ENCODE measurements at regions not wholly inside any gene's neighbourhood (a gene's known extent, or its start where the extent isn't known, plus 50 kb on each side); places are given as distances from the start of the nearest gene placed in this dataset.

DNA sequence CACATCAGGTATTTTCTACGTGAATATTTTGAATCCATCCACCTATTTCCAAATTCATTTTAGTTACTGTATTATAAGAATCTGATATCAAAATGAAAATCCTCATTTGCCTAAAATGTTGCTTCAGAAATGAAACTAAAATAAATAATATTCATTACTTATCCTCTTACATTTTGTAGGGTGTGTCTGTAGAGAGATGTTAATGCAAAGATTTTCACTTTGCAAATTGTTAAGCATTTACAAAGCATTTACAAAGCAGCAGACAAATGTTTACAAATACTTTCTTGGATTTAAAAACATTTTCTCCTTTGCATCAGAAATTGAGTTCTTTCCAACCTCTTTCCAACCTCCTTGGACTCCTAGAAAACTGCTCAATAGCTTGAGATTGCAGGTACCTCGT lies 360.0 kb upstream of the DCN start:
- H3K4me2 ChIP-seq (ENCODE audit: low read length): no peak overlapping the region
- no peak overlapping the region for H2AFZ ChIP-seq (ENCODE audit: low read length)
- ChIA-PET CTCF (ENCODE audit: unreplicated experiment) (no interaction called here), POLR2A (no interaction called here)
- no peaks in the 10 kb centered on the region for H3K79me2 ChIP-seq (ENCODE audit: insufficient read depth, low read depth, low read length)
- BruUV-seq (replicated peaks): no TSS peak
- no peaks in the 10 kb centered on the region for H3K36me3 ChIP-seq (ENCODE audit: insufficient read depth, low read length)
- DNase-seq (ENCODE audit: low spot score): no peak
- intact Hi-C loops (cut with micrococcal nuclease; ENCODE audit: unreplicated experiment): no loop called here
- H3K9me3 ChIP-seq (ENCODE audit: low read length): no peaks in the 10 kb centered on the region
- TF ChIP-seq EZH2phosphoT487 (IDR thresholded peaks at IDR 0.05; ENCODE audit: borderline replicate concordance, low read depth, low read length): no peak
- TF ChIP-seq, protein P1, sequence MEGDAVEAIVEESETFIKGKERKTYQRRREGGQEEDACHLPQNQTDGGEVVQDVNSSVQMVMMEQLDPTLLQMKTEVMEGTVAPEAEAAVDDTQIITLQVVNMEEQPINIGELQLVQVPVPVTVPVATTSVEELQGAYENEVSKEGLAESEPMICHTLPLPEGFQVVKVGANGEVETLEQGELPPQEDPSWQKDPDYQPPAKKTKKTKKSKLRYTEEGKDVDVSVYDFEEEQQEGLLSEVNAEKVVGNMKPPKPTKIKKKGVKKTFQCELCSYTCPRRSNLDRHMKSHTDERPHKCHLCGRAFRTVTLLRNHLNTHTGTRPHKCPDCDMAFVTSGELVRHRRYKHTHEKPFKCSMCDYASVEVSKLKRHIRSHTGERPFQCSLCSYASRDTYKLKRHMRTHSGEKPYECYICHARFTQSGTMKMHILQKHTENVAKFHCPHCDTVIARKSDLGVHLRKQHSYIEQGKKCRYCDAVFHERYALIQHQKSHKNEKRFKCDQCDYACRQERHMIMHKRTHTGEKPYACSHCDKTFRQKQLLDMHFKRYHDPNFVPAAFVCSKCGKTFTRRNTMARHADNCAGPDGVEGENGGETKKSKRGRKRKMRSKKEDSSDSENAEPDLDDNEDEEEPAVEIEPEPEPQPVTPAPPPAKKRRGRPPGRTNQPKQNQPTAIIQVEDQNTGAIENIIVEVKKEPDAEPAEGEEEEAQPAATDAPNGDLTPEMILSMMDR (conservative IDR thresholded peaks at IDR 0.05; ENCODE audit: low read length): no peak
- no peak overlapping the region for H3K27ac ChIP-seq (ENCODE audit: low read depth, low read length, poor library complexity, severe bottlenecking)
- no peaks in the 10 kb centered on the region for H3K9me2 ChIP-seq (ENCODE audit: insufficient read depth, low read length)
- H3K4me3 ChIP-seq (ENCODE audit: low read depth, low read length, poor library complexity, severe bottlenecking): no peak overlapping the region
- H3K4me1 ChIP-seq (ENCODE audit: insufficient read depth, low read length, poor library complexity, severe bottlenecking): no peaks in the 10 kb centered on the region
- no peaks in the 10 kb centered on the region for H4K20me1 ChIP-seq (ENCODE audit: insufficient read depth, low read length)

DNA sequence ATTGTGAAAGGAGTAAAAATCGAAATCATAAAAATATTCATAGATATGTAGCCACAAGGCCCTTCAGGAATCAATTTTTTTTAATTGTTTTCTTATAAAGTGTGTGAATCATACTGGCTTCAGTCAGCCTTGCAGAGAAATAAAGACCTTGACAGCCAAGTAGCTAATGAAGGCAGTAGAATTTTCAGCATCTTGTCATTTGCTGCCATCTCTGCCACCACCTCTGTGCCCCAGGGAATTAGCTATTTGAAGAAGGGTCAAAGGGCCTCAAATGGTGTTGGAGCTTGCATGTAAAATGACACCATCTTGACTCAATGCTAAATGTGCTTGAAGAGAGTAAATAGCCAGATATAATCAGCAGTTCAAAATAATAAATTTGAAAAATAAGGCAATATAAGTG lies 359.4 kb upstream of the DCN start:
- Histone ChIP-seq H3K4me1 (ENCODE audit: insufficient read depth, low read length, poor library complexity, severe bottlenecking) (no peaks in the 10 kb centered on the region), H4K20me1 (ENCODE audit: insufficient read depth, low read length) (no peaks in the 10 kb centered on the region), H3K9me3 (ENCODE audit: low read length) (no peaks in the 10 kb centered on the region), H3K4me3 (ENCODE audit: low read depth, low read length, poor library complexity, severe bottlenecking) (no peak overlapping the region), H2AFZ (ENCODE audit: low read length) (no peak overlapping the region), H3K9me2 (ENCODE audit: insufficient read depth, low read length) (no peaks in the 10 kb centered on the region), H3K27ac (ENCODE audit: low read depth, low read length, poor library complexity, severe bottlenecking) (no peak overlapping the region), H3K79me2 (ENCODE audit: insufficient read depth, low read depth, low read length) (no peaks in the 10 kb centered on the region), H3K4me2 (ENCODE audit: low read length) (no peak overlapping the region), H3K36me3 (ENCODE audit: insufficient read depth, low read length) (no peaks in the 10 kb centered on the region)
- no TSS peak for BruUV-seq (replicated peaks)
- no peak for TF ChIP-seq EZH2phosphoT487 (IDR thresholded peaks at IDR 0.05; ENCODE audit: borderline replicate concordance, low read depth, low read length)
- TF ChIP-seq, protein P1 (conservative IDR thresholded peaks at IDR 0.05; ENCODE audit: low read length): no peak
- CTCF ChIA-PET (ENCODE audit: unreplicated experiment): no interaction called here
- POLR2A ChIA-PET: no interaction called here
- intact Hi-C loops (cut with micrococcal nuclease; ENCODE audit: unreplicated experiment): no loop called here
- DNase-seq (ENCODE audit: low spot score): no peak

DNA sequence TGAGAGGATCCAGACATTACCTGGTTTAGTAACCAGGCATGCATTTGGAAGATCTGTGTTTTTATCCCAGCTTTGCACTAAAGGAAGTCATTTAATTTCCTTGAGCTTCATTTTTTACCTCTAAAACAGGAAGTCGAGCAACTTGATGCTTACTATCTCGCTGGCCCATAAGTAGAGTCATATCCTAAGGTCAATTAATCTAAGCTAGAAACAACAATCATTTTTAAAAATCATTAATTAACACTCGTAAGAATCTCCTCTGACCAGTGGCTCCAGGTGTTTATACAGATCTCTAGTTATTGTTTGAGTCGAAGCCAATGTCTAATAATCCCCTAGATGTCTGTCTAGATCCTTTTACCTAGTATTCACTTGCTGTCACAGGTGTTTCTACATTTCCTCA lies 355.8 kb upstream of the DCN start:
- BruUV-seq (replicated peaks): no TSS peak
- no peak for DNase-seq (ENCODE audit: low spot score)

More for the DNA sequence above, 355.8 kb upstream of the DCN start:
- no peak for TF ChIP-seq EZH2phosphoT487 (IDR thresholded peaks at IDR 0.05; ENCODE audit: borderline replicate concordance, low read depth, low read length)
- TF ChIP-seq, protein P1 (conservative IDR thresholded peaks at IDR 0.05; ENCODE audit: low read length): no peak
- CTCF ChIA-PET (ENCODE audit: unreplicated experiment): no interaction called here
- no peaks in the 10 kb centered on the region for H3K36me3 ChIP-seq (ENCODE audit: insufficient read depth, low read length)
- no peak overlapping the region for H3K4me3 ChIP-seq (ENCODE audit: low read depth, low read length, poor library complexity, severe bottlenecking)
- H4K20me1 ChIP-seq (ENCODE audit: insufficient read depth, low read length): no peaks in the 10 kb centered on the region
- no peaks in the 10 kb centered on the region for H3K4me1 ChIP-seq (ENCODE audit: insufficient read depth, low read length, poor library complexity, severe bottlenecking)
- intact Hi-C loops (cut with micrococcal nuclease; ENCODE audit: unreplicated experiment): no loop called here
- POLR2A ChIA-PET: interaction anchor here (0.7 to 1.6 kb wide), 2 partner anchors 58 to 59 kb away, joined by 3 read pairs; no protein-coding TSS in a partner anchor
- H3K27ac ChIP-seq (ENCODE audit: low read depth, low read length, poor library complexity, severe bottlenecking): no peak overlapping the region
- H3K9me3 ChIP-seq (ENCODE audit: low read length): no peaks in the 10 kb centered on the region
- H3K79me2 ChIP-seq (ENCODE audit: insufficient read depth, low read depth, low read length): no peaks in the 10 kb centered on the region
- no peak overlapping the region for H2AFZ ChIP-seq (ENCODE audit: low read length)
- no peak overlapping the region for H3K4me2 ChIP-seq (ENCODE audit: low read length)
- H3K9me2 ChIP-seq (ENCODE audit: insufficient read depth, low read length): no peaks in the 10 kb centered on the region
